Kidney (tissue), 13 donors: ENCODE measurements at regions not wholly inside any gene's neighbourhood (a gene's known extent, or its start where the extent isn't known, plus 50 kb on each side); places are given as distances from the start of the nearest gene placed in this dataset.

Experiments
- DNase-seq, 5 donors: peaks; one replicate each; pipeline ENCODE4 v3.0.0-alpha.2; 2013 to 2020
- FAIRE-seq: peaks from 2 replicates; lab custom pipeline; 2012; peaks lifted over from hg19 to GRCh38; lab: Jason Lieb, UNC
- H3K27ac ChIP-seq, 2 donors: one replicate each; pipeline ENCODE4 v1.7.0; 2013; ENCODE audit warnings: low read depth in 2 of 2, low read length in 2 of 2, inconsistent platforms in 1 of 2
- H3K27me3 ChIP-seq: one replicate; pipeline ENCODE4 v1.7.1; 2013; ENCODE audit warnings: low read length, inconsistent platforms; ENCODE audit not compliant: control insufficient read depth, insufficient read depth
- H3K36me3 ChIP-seq, 3 donors: one replicate each; pipeline versions ENCODE4 v1.7.0 to v1.7.1; 2013; ENCODE audit warnings: low read length in 3 of 3, control low read depth in 1 of 3, inconsistent platforms in 1 of 3; ENCODE audit not compliant: insufficient read depth in 3 of 3, control insufficient read depth in 2 of 3
- H3K4me1 ChIP-seq, 3 donors: one replicate each; pipeline versions ENCODE4 v1.7.0 to v1.7.1; 2013; ENCODE audit warnings: low read length in 3 of 3, inconsistent platforms in 1 of 3, low read depth in 1 of 3; ENCODE audit not compliant: control insufficient read depth in 2 of 3, insufficient read depth in 2 of 3
- H3K4me3 ChIP-seq, 3 donors: one replicate each; pipeline versions ENCODE4 v1.7.0 to v1.8.1; 2013; ENCODE audit warnings: low read length in 3 of 3, control low read depth in 1 of 3, inconsistent platforms in 1 of 3
- H3K9ac ChIP-seq, 3 donors: one replicate each; pipeline versions ENCODE4 v1.7.0 to v1.7.1; 2013; ENCODE audit warnings: low read length in 3 of 3, control low read depth in 1 of 3, inconsistent platforms in 1 of 3
- H3K9me3 ChIP-seq, 3 donors: one replicate each; pipeline versions ENCODE4 v1.7.0 to v1.7.1; 2013; ENCODE audit warnings: low read length in 3 of 3, control low read depth in 1 of 3, inconsistent platforms in 1 of 3; ENCODE audit not compliant: control insufficient read depth in 2 of 3, insufficient read depth in 1 of 3
- intact Hi-C: fragments of 100-400 bp; cut with DNase I; formaldehyde crosslinking; loops from one replicate; pipeline ENCODE4 v1.11.1; 2022
- TF ChIP-seq, protein P1 (sequence below): IDR thresholded peaks from 3 replicates; pipeline ENCODE4 v1.5.1; 2012; ENCODE audit warnings: mild to moderate bottlenecking, moderate library complexity, borderline replicate concordance; ENCODE audit not compliant: insufficient read depth; ENCODE audit errors: extremely low read depth
- donor health status: control.
- donor health status: control.
- donor health status: control.
- donor health status: control.
- donor health status: control.
- donor health status: DM: yes; HTN: yes; CAD: no.
- donor health status: Normal renal cell carcinoma (clear cell type).

GRCh38 chr13:68160466-68160865, 930.3 kb upstream of the PCDH9 start:
- H3K27me3 ChIP-seq = no peaks in the 10 kb centered on the region
- H3K9me3 ChIP-seq = no peaks in the 10 kb centered on the region
- TF ChIP-seq, protein P1, sequence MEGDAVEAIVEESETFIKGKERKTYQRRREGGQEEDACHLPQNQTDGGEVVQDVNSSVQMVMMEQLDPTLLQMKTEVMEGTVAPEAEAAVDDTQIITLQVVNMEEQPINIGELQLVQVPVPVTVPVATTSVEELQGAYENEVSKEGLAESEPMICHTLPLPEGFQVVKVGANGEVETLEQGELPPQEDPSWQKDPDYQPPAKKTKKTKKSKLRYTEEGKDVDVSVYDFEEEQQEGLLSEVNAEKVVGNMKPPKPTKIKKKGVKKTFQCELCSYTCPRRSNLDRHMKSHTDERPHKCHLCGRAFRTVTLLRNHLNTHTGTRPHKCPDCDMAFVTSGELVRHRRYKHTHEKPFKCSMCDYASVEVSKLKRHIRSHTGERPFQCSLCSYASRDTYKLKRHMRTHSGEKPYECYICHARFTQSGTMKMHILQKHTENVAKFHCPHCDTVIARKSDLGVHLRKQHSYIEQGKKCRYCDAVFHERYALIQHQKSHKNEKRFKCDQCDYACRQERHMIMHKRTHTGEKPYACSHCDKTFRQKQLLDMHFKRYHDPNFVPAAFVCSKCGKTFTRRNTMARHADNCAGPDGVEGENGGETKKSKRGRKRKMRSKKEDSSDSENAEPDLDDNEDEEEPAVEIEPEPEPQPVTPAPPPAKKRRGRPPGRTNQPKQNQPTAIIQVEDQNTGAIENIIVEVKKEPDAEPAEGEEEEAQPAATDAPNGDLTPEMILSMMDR = no peak
- FAIRE-seq (no peak), DNase-seq (no peak)
- H3K27ac ChIP-seq = no peak overlapping the region
- intact Hi-C loops = no loop called here
- H3K4me3 ChIP-seq = no peak overlapping the region
- H3K36me3 ChIP-seq = no peaks in the 10 kb centered on the region
- H3K4me1 ChIP-seq = no peaks in the 10 kb centered on the region
- no peak overlapping the region for H3K9ac ChIP-seq

DNA sequence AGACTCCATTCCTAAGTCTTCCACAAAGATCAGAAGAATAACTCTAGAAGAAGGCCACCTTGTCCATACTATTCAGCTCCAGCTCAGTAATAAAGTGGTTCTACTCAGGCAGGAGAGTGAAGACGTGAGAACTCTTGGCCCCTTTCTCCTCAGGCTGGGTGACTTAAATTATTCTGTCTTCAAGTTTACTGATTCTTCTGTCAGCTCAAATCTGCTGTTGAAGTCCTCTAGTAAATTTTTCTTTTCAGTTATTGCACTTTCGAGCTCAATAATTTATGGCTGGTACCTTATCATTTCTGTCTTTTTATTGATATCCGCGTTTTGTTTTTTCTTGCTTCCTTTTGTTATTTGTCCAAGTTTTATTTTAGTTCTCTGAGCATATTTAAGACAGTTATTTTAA, 922.3 kb upstream of the PCDH9 start:
- Histone ChIP-seq H3K27ac (no peak overlapping the region), H3K4me3 (no peak overlapping the region), H3K4me1 (no peaks in the 10 kb centered on the region), H3K27me3 (no peaks in the 10 kb centered on the region), H3K9ac (no peak overlapping the region), H3K9me3 (no peaks in the 10 kb centered on the region), H3K36me3 (no peaks in the 10 kb centered on the region)
- DNase-seq = no peak
- intact Hi-C loops = no loop called here
- no peak for FAIRE-seq
- TF ChIP-seq, protein P1 = no peak

GRCh38 chr13:68145852-68146251, 915.7 kb upstream of the PCDH9 start:
- H3K4me1 ChIP-seq = no peaks in the 10 kb centered on the region
- H3K9ac ChIP-seq = no peak overlapping the region
- no peak for DNase-seq
- H3K27ac ChIP-seq = no peak overlapping the region
- H3K4me3 ChIP-seq = no peak overlapping the region
- H3K36me3 ChIP-seq = no peaks in the 10 kb centered on the region
- intact Hi-C loops = no loop called here
- TF ChIP-seq, protein P1 = no peak
- FAIRE-seq = no peak
- H3K27me3 ChIP-seq = no peaks in the 10 kb centered on the region
- no peaks in the 10 kb centered on the region for H3K9me3 ChIP-seq

- intact Hi-C loops = no loop called here
- H3K4me3 ChIP-seq = no peak overlapping the region
- TF ChIP-seq, protein P1 = no peak
- DNase-seq (peak in 1 of 5 donors; percentile 29), FAIRE-seq (no peak)
- H3K9me3 ChIP-seq = no peaks in the 10 kb centered on the region
- no peaks in the 10 kb centered on the region for H3K4me1 ChIP-seq
- no peaks in the 10 kb centered on the region for H3K27me3 ChIP-seq
- no peaks in the 10 kb centered on the region for H3K36me3 ChIP-seq
- H3K9ac ChIP-seq = no peak overlapping the region
- H3K27ac ChIP-seq = no peak overlapping the region
Measured at GRCh38 chr13:68128297-68128915, 898.3 kb upstream of the PCDH9 start.
